ENCODE measurements at regions not wholly inside any gene's neighbourhood (a gene's known extent, or its start where the extent isn't known, plus 50 kb on each side); places are given as distances from the start of the nearest gene placed in this dataset.
"Not testable (repeated sequence)": the region's sequence is repeated elsewhere in the genome, so short reads cannot be mapped to it uniquely, and the experiment has no call there.

- no peaks in the 10 kb centered on the region for H3K4me1 Mint-ChIP-seq (ENCODE audit: insufficient read depth, unreplicated experiment)
- no TSS peak for BruUV-seq (replicated peaks)
- no peaks in the 10 kb centered on the region for H3K36me3 Mint-ChIP-seq (ENCODE audit: insufficient read depth, unreplicated experiment)
- CTCF ChIA-PET = no interaction called here
- POLR2A ChIA-PET = no interaction called here
- no peak overlapping the region for H3K27ac Mint-ChIP-seq (ENCODE audit: low read depth, unreplicated experiment)
- H3K9me3 Mint-ChIP-seq (ENCODE audit: unreplicated experiment) = no peaks in the 10 kb centered on the region
- DNase-seq (ENCODE audit: unreplicated experiment) = no peak
- H3K27me3 Mint-ChIP-seq (ENCODE audit: insufficient read depth, unreplicated experiment) = no peaks in the 10 kb centered on the region
- TF ChIP-seq CTCF (IDR thresholded peaks at IDR 0.05; ENCODE audit: unreplicated experiment) = no peak
- intact Hi-C loops (cut with micrococcal nuclease) = no loop called here
- no peak overlapping the region for H3K4me3 Mint-ChIP-seq (ENCODE audit: unreplicated experiment)
Observed at GRCh38 chr4:43607827-43608461, 715.4 kb downstream of the GRXCR1 start.

- Mint-ChIP-seq H3K27me3 (ENCODE audit: insufficient read depth, unreplicated experiment) (no peaks in the 10 kb centered on the region), H3K4me3 (ENCODE audit: unreplicated experiment) (no peak overlapping the region), H3K9me3 (ENCODE audit: unreplicated experiment) (peaks cover 15% of the 10 kb centered on the region), H3K36me3 (ENCODE audit: insufficient read depth, unreplicated experiment) (no peaks in the 10 kb centered on the region), H3K27ac (ENCODE audit: low read depth, unreplicated experiment) (no peak overlapping the region), H3K4me1 (ENCODE audit: insufficient read depth, unreplicated experiment) (no peaks in the 10 kb centered on the region)
- DNase-seq (ENCODE audit: unreplicated experiment) = no peak
- TF ChIP-seq CTCF (IDR thresholded peaks at IDR 0.05; ENCODE audit: unreplicated experiment) = no peak
- intact Hi-C loops (cut with micrococcal nuclease) = no loop called here
- ChIA-PET CTCF (no interaction called here), POLR2A (no interaction called here)
- no TSS peak for BruUV-seq (replicated peaks)
Observed at GRCh38 chr4:43619219-43619618, 726.7 kb downstream of the GRXCR1 start.

GRCh38 chr4:43637893-43638292, 745.4 kb downstream of the GRXCR1 start:
- H3K9me3 Mint-ChIP-seq (ENCODE audit: unreplicated experiment) = peaks cover 19% of the 10 kb centered on the region
- CTCF ChIA-PET; POLR2A ChIA-PET; DNase-seq (ENCODE audit: unreplicated experiment); H3K27me3 Mint-ChIP-seq (ENCODE audit: insufficient read depth, unreplicated experiment); intact Hi-C loops (cut with micrococcal nuclease); H3K36me3 Mint-ChIP-seq (ENCODE audit: insufficient read depth, unreplicated experiment); H3K4me3 Mint-ChIP-seq (ENCODE audit: unreplicated experiment); H3K27ac Mint-ChIP-seq (ENCODE audit: low read depth, unreplicated experiment); H3K4me1 Mint-ChIP-seq (ENCODE audit: insufficient read depth, unreplicated experiment); BruUV-seq (replicated peaks): not testable (repeated sequence)

- POLR2A ChIA-PET = no interaction called here
- Mint-ChIP-seq H3K4me1 (ENCODE audit: insufficient read depth, unreplicated experiment) (peaks cover 6% of the 10 kb centered on the region), H3K27ac (ENCODE audit: low read depth, unreplicated experiment) (no peak overlapping the region), H3K36me3 (ENCODE audit: insufficient read depth, unreplicated experiment) (no peaks in the 10 kb centered on the region), H3K27me3 (ENCODE audit: insufficient read depth, unreplicated experiment) (no peaks in the 10 kb centered on the region), H3K4me3 (ENCODE audit: unreplicated experiment) (no peak overlapping the region), H3K9me3 (ENCODE audit: unreplicated experiment) (peaks cover 5% of the 10 kb centered on the region)
- no TSS peak for BruUV-seq (replicated peaks)
- CTCF ChIA-PET = no interaction called here
- TF ChIP-seq CTCF (IDR thresholded peaks at IDR 0.05; ENCODE audit: unreplicated experiment) = no peak
- intact Hi-C loops (cut with micrococcal nuclease) = no loop called here
- no peak for DNase-seq (ENCODE audit: unreplicated experiment)
Observed at GRCh38 chr4:43651991-43652390, 759.5 kb downstream of the GRXCR1 start.

GRCh38 chr4:43659547-43659946, 767.0 kb downstream of the GRXCR1 start:
- POLR2A ChIA-PET; DNase-seq (ENCODE audit: unreplicated experiment); H3K27ac Mint-ChIP-seq (ENCODE audit: low read depth, unreplicated experiment); BruUV-seq (replicated peaks); H3K27me3 Mint-ChIP-seq (ENCODE audit: insufficient read depth, unreplicated experiment); CTCF ChIA-PET; H3K4me3 Mint-ChIP-seq (ENCODE audit: unreplicated experiment); H3K9me3 Mint-ChIP-seq (ENCODE audit: unreplicated experiment); H3K36me3 Mint-ChIP-seq (ENCODE audit: insufficient read depth, unreplicated experiment); intact Hi-C loops (cut with micrococcal nuclease); H3K4me1 Mint-ChIP-seq (ENCODE audit: insufficient read depth, unreplicated experiment): not testable (repeated sequence)

GRCh38 chr4:43672265-43672885, 776.2 kb downstream of the KCTD8 start:
- CTCF ChIA-PET; H3K36me3 Mint-ChIP-seq (ENCODE audit: insufficient read depth, unreplicated experiment); POLR2A ChIA-PET; intact Hi-C loops (cut with micrococcal nuclease); H3K4me1 Mint-ChIP-seq (ENCODE audit: insufficient read depth, unreplicated experiment); H3K27ac Mint-ChIP-seq (ENCODE audit: low read depth, unreplicated experiment); DNase-seq (ENCODE audit: unreplicated experiment); H3K9me3 Mint-ChIP-seq (ENCODE audit: unreplicated experiment); H3K27me3 Mint-ChIP-seq (ENCODE audit: insufficient read depth, unreplicated experiment); BruUV-seq (replicated peaks); H3K4me3 Mint-ChIP-seq (ENCODE audit: unreplicated experiment): not testable (repeated sequence)
